Testis (tissue), 2 donors: ENCODE measurements at regions not wholly inside any gene's neighbourhood (a gene's known extent, or its start where the extent isn't known, plus 50 kb on each side); places are given as distances from the start of the nearest gene placed in this dataset.
"Not testable (repeated sequence)": the region's sequence is repeated elsewhere in the genome, so short reads cannot be mapped to it uniquely, and the experiment has no call there.

Experiments
- POLR2A ChIP-seq: fragments of 450-650 bp; IDR thresholded peaks from one replicate; pipeline ENCODE4 v1.6.1; 2017; ENCODE audit warnings: antibody characterized with exemption, mild to moderate bottlenecking, moderate library complexity
- TF ChIP-seq, protein P1 (sequence below), 3 experiments: fragments of 450-650 bp in 2 of 3; fragments of 200-600 bp in 1 of 3; sonication (generic) in 1 of 3; IDR thresholded peaks; one replicate each; pipeline ENCODE4 v1.5.1; 2016 to 2019; ENCODE audit warnings: antibody characterized with exemption in 3 of 3, mild to moderate bottlenecking in 2 of 3, moderate library complexity in 1 of 3

DNA sequence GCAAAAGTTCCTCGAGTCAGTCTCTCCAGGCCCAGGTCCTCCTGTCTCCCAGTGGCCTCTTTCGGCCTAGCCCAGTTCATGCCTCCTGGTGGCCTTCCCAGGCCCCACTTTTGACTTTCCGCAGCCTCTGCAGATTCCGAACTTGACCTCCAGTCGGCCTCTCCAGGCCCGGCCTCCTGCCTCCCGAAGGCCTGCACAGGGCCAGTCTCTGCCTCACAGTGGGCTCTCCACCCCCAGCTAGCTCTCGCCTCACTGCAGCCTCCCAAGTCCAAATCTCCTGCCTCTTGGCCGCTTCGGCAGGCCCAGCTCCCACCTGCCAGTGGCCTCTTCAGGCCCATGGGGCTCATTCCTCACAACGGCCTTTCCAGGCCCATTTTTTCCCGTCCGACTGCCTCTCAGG, 233.1 kb upstream of the ZNF722 start:
- TF ChIP-seq, protein P1, sequence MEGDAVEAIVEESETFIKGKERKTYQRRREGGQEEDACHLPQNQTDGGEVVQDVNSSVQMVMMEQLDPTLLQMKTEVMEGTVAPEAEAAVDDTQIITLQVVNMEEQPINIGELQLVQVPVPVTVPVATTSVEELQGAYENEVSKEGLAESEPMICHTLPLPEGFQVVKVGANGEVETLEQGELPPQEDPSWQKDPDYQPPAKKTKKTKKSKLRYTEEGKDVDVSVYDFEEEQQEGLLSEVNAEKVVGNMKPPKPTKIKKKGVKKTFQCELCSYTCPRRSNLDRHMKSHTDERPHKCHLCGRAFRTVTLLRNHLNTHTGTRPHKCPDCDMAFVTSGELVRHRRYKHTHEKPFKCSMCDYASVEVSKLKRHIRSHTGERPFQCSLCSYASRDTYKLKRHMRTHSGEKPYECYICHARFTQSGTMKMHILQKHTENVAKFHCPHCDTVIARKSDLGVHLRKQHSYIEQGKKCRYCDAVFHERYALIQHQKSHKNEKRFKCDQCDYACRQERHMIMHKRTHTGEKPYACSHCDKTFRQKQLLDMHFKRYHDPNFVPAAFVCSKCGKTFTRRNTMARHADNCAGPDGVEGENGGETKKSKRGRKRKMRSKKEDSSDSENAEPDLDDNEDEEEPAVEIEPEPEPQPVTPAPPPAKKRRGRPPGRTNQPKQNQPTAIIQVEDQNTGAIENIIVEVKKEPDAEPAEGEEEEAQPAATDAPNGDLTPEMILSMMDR (IDR thresholded peaks at IDR 0.05), result not testable (repeated sequence)
- TF ChIP-seq POLR2A, result not testable (repeated sequence)
